AG04449 (cell line): ENCODE measurements at regions not wholly inside any gene's neighbourhood (a gene's known extent, or its start where the extent isn't known, plus 50 kb on each side); places are given as distances from the start of the nearest gene placed in this dataset.
"Not testable (repeated sequence)": the region's sequence is repeated elsewhere in the genome, so short reads cannot be mapped to it uniquely, and the experiment has no call there.

ENCODE experiments used
- CTCF ChIA-PET: fragments of 350-600 bp; formaldehyde crosslinking; extraction: SDS; loops from one replicate; lab custom pipeline; 2021; ENCODE audit warnings: antibody characterized with exemption; lab: Yijun Ruan, JAX
- POLR2A ChIA-PET: fragments of 400-600, 350-600 bp; formaldehyde crosslinking; extraction: SDS; loops from one replicate; lab custom pipeline; 2020; ENCODE audit warnings: antibody characterized with exemption, inconsistent platforms; lab: Yijun Ruan, JAX
- DNase-seq: peaks from one replicate; pipeline ENCODE4 v3.0.0-alpha.2; 2010; ENCODE audit warnings: low read depth, low spot score
- H3K4me3 ChIP-seq: 2 replicates; pipeline ENCODE4 v1.5.1; 2011; ENCODE audit warnings: low read depth, mild to moderate bottlenecking, control low read depth, low read length
- TF ChIP-seq, protein P1 (sequence below): IDR thresholded peaks from one replicate; pipeline ENCODE4 v1.5.1; 2011; ENCODE audit warnings: mild to moderate bottlenecking, moderate library complexity, low read length, control low read depth, inconsistent platforms; ENCODE audit not compliant: insufficient read depth; ENCODE audit errors: missing control alignments

DNA sequence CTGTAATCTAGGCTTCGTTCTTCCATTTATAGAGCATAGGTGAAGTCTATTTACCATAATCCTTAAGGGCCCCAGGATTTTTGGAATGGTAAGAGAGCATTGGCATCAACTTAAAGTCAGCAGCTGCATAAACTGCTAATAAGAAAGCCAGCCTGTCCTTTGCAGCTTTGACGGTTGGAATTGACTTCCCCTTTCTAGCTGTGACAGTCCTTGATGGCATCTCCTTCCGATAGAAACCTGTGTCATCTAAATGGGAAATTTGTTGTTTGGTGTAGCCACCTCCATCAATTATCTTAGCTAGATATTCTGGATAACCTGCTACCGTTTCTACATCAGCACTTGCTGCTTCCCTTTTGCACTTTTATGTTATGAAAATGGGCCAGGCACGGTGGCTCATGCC, 58.0 kb upstream of the GLYATL1B start:
- no peak for DNase-seq
- TF ChIP-seq, protein P1, sequence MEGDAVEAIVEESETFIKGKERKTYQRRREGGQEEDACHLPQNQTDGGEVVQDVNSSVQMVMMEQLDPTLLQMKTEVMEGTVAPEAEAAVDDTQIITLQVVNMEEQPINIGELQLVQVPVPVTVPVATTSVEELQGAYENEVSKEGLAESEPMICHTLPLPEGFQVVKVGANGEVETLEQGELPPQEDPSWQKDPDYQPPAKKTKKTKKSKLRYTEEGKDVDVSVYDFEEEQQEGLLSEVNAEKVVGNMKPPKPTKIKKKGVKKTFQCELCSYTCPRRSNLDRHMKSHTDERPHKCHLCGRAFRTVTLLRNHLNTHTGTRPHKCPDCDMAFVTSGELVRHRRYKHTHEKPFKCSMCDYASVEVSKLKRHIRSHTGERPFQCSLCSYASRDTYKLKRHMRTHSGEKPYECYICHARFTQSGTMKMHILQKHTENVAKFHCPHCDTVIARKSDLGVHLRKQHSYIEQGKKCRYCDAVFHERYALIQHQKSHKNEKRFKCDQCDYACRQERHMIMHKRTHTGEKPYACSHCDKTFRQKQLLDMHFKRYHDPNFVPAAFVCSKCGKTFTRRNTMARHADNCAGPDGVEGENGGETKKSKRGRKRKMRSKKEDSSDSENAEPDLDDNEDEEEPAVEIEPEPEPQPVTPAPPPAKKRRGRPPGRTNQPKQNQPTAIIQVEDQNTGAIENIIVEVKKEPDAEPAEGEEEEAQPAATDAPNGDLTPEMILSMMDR = no peak
- CTCF ChIA-PET = interaction anchor here (1.9 kb wide), 1 partner anchor 26 kb away, joined by 6 read pairs; no protein-coding TSS in a partner anchor
- no peak overlapping the region for H3K4me3 ChIP-seq
- POLR2A ChIA-PET = no interaction called here

DNA sequence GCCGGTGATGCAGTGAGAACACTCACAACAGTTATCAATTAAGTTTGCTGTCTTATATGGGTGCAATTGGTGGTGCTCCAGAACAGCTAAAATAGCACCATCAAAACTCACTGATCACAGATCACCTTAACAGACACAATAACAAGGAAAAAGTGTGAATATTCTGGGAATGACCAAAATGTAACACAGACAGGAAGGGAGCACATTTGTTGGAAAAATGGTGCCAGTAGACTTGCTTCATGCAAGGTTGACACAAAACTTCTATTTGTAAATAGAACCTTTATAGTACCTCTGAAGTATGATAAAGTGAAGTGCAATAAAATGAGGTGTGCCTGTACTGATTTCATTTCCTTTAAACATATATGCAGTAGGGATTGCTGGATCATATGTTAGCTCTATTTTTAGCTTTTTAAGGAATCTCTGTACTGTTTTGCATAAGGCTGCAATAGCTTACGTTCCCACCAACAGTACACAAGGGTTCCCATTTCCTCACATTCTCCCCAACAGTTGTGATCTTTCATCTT, 56.7 kb upstream of the GLYATL1B start:
- DNase-seq = no peak
- TF ChIP-seq, protein P1 = no peak
- CTCF ChIA-PET = interaction anchor here (1.9 kb wide), 1 partner anchor 24 kb away, joined by 6 read pairs; no protein-coding TSS in a partner anchor
- POLR2A ChIA-PET = no interaction called here
- H3K4me3 ChIP-seq = no peak overlapping the region

DNA sequence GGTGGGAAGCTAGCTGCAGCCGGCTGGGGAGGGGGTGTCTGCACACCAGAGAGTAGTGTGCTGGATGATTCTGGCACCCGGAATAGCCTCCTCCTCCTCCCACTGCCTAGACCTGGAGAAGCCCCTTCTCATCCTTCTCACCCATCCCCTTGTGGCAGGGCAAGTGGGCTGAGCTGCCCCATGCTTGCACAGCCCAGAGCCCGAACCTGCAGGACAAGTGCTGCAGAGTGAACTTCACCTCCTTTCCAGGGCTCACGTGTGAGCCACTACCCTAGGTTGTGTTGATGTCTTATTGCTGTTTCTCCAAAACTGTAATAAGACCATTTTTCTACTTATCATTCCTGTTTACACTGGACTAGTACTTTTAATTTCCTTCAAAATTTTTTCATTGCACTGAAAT, 56.1 kb upstream of the GLYATL1B start:
- ChIA-PET CTCF (interaction anchor here (0.8 kb wide), 1 partner anchor 24 kb away, joined by 3 read pairs; no protein-coding TSS in a partner anchor), POLR2A (no interaction called here)
- TF ChIP-seq, protein P1 = no peak
- no peak overlapping the region for H3K4me3 ChIP-seq
- DNase-seq = no peak

DNA sequence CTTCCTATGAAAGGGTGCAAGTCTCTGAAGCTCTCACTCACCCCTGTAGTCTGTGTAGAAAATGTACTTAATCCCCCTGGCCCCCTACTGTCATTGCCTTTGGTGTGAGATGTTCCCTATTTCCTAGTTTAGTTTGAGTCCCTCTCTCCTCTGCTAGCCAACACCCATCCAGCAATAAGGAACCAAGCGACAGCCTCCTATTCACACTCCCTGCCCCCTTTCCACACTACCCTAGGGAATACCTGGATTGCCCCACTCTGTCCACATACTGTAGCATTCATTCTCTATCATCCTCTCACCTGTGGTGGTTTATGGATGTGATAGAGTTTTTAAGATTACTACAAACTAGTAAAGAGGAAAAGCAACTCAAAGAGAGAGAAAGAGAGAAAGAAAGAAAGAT, 54.4 kb upstream of the GLYATL1B start:
- DNase-seq, H3K4me3 ChIP-seq, CTCF ChIA-PET, POLR2A ChIA-PET: not testable (repeated sequence)
